Transverse colon (tissue), 4 donors: ENCODE measurements at regions not wholly inside any gene's neighbourhood (a gene's known extent, or its start where the extent isn't known, plus 50 kb on each side); places are given as distances from the start of the nearest gene placed in this dataset.
"Not testable (repeated sequence)": the region's sequence is repeated elsewhere in the genome, so short reads cannot be mapped to it uniquely, and the experiment has no call there.

Experiments used
- DNase-seq: peaks from one replicate; pipeline ENCODE4 v3.0.0-alpha.2; 2019
- H3K27ac ChIP-seq, 4 donors: fragments of 200-600 bp; sonication (generic); 2 replicates each; pipeline ENCODE4 v1.5.1; 2016 to 2018; ENCODE audit warnings: inconsistent platforms in 4 of 4
- H3K27me3 ChIP-seq: fragments of 200-600 bp; sonication (generic); 2 replicates; pipeline ENCODE4 v1.5.1; 2017; ENCODE audit warnings: inconsistent platforms
- H3K36me3 ChIP-seq, 4 donors: fragments of 200-600 bp; sonication (generic); 2 replicates each; pipeline ENCODE4 v1.5.1; 2017 to 2019; ENCODE audit warnings: inconsistent platforms in 4 of 4
- H3K4me1 ChIP-seq, 4 donors: fragments of 200-600 bp; sonication (generic); 2 replicates each; pipeline ENCODE4 v1.5.1; 2017 to 2020; ENCODE audit warnings: inconsistent platforms in 4 of 4
- H3K4me3 ChIP-seq, 4 donors: fragments of 200-600 bp; sonication (generic); 1 replicate in 1 of 4; 2 replicates in 3 of 4; pipeline versions ENCODE4 v1.5.1 to v1.6.1; 2017 to 2019; ENCODE audit warnings: inconsistent platforms in 4 of 4
- H3K9me3 ChIP-seq, 2 donors: fragments of 200-600 bp; sonication (generic); 2 replicates each; pipeline ENCODE4 v1.5.1; 2017 to 2019; ENCODE audit warnings: inconsistent platforms in 2 of 2
- CTCF ChIP-seq, 5 experiments: fragments of 200-600 bp in 3 of 5; fragments of 450-650 bp in 2 of 5; sonication (generic) in 3 of 5; IDR thresholded peaks; 1 replicate in 2 of 5; 2 replicates in 3 of 5; pipeline ENCODE4 v1.5.1; 2016 to 2017; ENCODE audit warnings: antibody characterized with exemption in 5 of 5, inconsistent platforms in 3 of 5, mild to moderate bottlenecking in 2 of 5, moderate library complexity in 1 of 5
- EP300 ChIP-seq: sonication (generic); formaldehyde crosslinking; IDR thresholded peaks from one replicate; pipeline ENCODE4 v1.6.1; 2017; ENCODE audit warnings: antibody characterized with exemption, low read depth
- POLR2A ChIP-seq: fragments of 450-650 bp; IDR thresholded peaks from one replicate; pipeline ENCODE4 v1.6.1; 2016; ENCODE audit warnings: antibody characterized with exemption, mild to moderate bottlenecking, moderate library complexity
- POLR2AphosphoS5 ChIP-seq, 3 donors: sonication (generic); formaldehyde crosslinking; IDR thresholded peaks; one replicate each; pipeline ENCODE4 v1.6.1; 2016; ENCODE audit warnings: antibody characterized with exemption in 3 of 3
- WGBS, 2 donors: methylation state at CpG; one replicate each; pipeline ENCODE4 v1.1.5; 2018; ENCODE audit warnings: low coverage in 1 of 2; 5-methylcytosine and 5-hydroxymethylcytosine counted together
- in situ Hi-C, 4 donors: fragments of 200-750 bp; cut with MboI; loops; one replicate each; pipeline versions ENCODE4 v1.15.0 to v1.15.1; 2017; ENCODE audit warnings: low sequenced_read_pairs in 3 of 4, low pct_ligation_motif_present in 1 of 4, low pct_unique_long_range_greater_than_20kb in 1 of 4
- intact Hi-C: fragments of 100-400 bp; cut with DNase I; formaldehyde crosslinking; loops from one replicate; pipeline ENCODE4 v1.15.1; 2023; ENCODE audit warnings: low total_unique reads

DNA sequence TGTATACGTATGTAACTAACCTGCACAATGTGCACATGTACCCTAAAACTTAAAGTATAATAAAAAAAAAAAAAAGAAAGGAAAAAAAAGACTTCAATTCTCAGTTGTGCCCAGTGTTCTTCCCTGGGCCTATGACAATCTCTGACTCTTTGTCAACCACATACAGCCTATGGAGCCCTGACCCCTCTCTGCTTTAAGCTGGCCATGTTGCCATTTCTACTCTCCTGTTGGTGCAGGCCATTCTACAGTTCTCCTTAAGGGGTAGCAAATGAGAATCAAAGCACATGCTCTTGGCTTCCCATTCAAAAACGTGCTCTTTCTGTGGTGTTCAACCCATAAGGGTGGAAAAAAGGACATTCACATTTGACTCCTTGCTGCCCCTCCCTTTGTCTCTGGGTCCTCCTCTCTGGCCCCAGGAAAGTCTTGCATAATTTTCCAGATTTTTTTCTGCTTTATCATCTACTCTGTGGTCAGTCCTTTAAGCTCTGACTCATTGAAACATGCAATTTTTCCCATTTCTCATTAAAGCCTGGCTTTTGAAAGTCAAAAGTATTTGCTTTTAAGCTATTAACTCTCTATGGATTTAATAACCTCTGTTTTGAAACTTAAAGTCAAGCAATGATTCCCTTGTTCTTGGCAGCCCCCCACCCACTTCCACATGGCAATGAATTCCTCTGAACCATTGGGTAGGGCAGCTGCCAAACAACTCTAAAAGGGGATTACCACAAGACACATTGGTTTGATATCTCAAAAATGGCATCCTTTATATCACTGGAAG, 208.6 kb upstream of the MCHR2 start:
- H3K27ac ChIP-seq: no peak overlapping the region
- no peaks in the 10 kb centered on the region for H3K9me3 ChIP-seq
- DNase-seq: no peak
- no peaks in the 10 kb centered on the region for H3K36me3 ChIP-seq
- intact Hi-C loops (no loop called here), in situ Hi-C loops (no loop called here)
- TF ChIP-seq POLR2A (no peak), CTCF (IDR thresholded peaks at IDR 0.05) (no peak), EP300 (no peak), POLR2AphosphoS5 (IDR thresholded peaks at IDR 0.05) (no peak)
- H3K27me3 ChIP-seq: no peaks in the 10 kb centered on the region
- no peaks in the 10 kb centered on the region for H3K4me1 ChIP-seq
- WGBS, 2 donors: 42 to 55% methylated on average over 1 to 2 of the region's 2 CpGs
- H3K4me3 ChIP-seq: no peak overlapping the region

DNA sequence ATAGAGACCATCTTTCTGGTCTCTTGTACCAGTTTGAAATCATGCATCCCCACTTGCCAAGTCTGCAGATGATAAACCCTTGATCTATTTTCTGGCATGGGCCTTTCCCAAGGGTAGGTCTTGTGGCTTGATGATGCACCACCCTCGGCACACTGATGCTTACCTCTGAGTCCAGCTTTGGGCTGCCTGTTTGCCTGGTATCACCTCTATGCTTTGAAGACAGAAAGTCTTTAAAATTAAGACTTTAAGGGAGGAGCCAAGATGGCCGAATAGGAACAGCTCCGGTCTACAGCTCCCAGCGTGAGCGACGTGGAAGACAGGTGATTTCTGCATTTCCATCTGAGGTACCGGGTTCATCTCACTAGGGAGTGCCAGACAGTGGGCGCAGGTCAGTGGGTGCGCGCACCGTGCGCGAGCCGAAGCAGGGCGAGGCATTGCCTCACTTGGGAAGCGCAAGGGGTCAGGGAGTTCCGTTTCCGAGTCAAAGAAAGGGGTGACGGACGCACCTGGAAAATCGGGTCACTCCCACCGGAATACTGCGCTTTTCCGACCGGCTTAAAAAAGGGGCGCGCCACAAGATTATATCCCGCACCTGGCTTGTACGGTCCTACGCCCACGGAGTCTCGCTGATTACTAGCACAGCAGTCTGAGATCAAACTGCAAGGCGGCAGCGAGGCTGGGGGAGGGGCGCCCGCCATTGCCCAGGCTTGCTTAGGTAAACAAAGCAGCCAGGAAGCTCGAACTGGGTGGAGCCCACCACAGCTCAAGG, 202.4 kb upstream of the MCHR2 start:
- H3K36me3 ChIP-seq, DNase-seq, H3K9me3 ChIP-seq, H3K27me3 ChIP-seq, in situ Hi-C loops, intact Hi-C loops, H3K4me3 ChIP-seq, H3K4me1 ChIP-seq, H3K27ac ChIP-seq: not testable (repeated sequence)
- 95 to 97% methylated on average over 24 to 36 of the region's 37 CpGs for WGBS, 2 donors

GRCh38 chr6:100195244-100195643, 201.2 kb upstream of the MCHR2 start:
- WGBS, 2 donors: 70 to 91% methylated on average over 2 of the region's 2 CpGs
- H3K36me3 ChIP-seq, DNase-seq, in situ Hi-C loops, H3K4me1 ChIP-seq, intact Hi-C loops, H3K27me3 ChIP-seq, H3K27ac ChIP-seq, H3K4me3 ChIP-seq, H3K9me3 ChIP-seq: not testable (repeated sequence)

DNA sequence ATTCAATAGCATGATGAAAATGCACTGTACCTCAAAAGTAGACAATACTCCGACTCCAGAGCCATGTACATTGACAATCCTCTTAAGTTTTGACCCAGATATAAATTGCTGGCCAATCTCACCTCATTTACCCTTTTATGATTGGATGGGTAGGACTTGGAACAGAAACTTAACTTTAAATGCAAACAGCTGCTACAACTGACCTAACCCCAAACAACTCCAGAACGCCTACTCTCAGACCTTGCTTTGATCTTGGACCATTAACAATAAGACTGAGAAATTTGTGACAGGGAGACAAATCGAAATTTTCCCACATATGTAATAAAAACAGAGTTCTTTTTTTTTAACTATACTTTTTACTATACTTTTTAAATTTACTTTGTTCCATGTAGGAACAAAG, 200.5 kb upstream of the MCHR2 start:
- Histone ChIP-seq H3K36me3 (no peaks in the 10 kb centered on the region), H3K27me3 (no peaks in the 10 kb centered on the region), H3K4me3 (no peak overlapping the region), H3K4me1 (no peaks in the 10 kb centered on the region), H3K9me3 (no peaks in the 10 kb centered on the region), H3K27ac (no peak overlapping the region)
- 44 to 47% methylated on average over 3 of the region's 3 CpGs for WGBS, 2 donors
- no peak for DNase-seq
- in situ Hi-C loops: no loop called here
- TF ChIP-seq POLR2AphosphoS5 (IDR thresholded peaks at IDR 0.05) (no peak), POLR2A (no peak), CTCF (IDR thresholded peaks at IDR 0.05) (no peak), EP300 (no peak)
- intact Hi-C loops: no loop called here

DNA sequence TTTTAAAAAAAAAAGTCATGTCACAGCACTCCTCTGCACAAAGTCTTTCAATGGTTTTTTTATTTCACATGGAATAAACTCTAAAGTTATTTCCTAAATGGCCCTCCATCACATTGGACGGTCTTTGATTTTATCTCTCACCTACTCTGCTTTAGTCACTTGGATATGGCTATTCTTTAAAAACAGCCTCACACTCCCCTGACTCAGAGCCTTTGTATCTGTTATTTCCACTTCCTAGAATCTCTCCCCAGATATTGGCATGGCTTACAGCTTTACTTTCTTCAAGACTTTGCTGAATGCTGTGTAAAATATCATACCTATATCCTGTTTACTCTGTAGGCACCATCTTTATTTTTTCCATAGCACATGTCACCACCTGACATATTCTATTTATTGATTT, 194.7 kb upstream of the MCHR2 start:
- no peak overlapping the region for H3K4me3 ChIP-seq
- no peaks in the 10 kb centered on the region for H3K9me3 ChIP-seq
- WGBS, 2 donors: 62 to 79% methylated on average over 1 of the region's 1 CpG
- no peaks in the 10 kb centered on the region for H3K4me1 ChIP-seq
- H3K36me3 ChIP-seq: no peaks in the 10 kb centered on the region
- DNase-seq: no peak
- H3K27ac ChIP-seq: no peak overlapping the region
- no peak for TF ChIP-seq EP300
- in situ Hi-C loops: no loop called here
- intact Hi-C loops: no loop called here
- H3K27me3 ChIP-seq: no peaks in the 10 kb centered on the region
